ENCODE measurements at regions not wholly inside any gene's neighbourhood (a gene's known extent, or its start where the extent isn't known, plus 50 kb on each side); places are given as distances from the start of the nearest gene placed in this dataset.
"Not testable (repeated sequence)": the region's sequence is repeated elsewhere in the genome, so short reads cannot be mapped to it uniquely, and the experiment has no call there.

- not testable (repeated sequence) for DNase-seq
Observed at GRCh38 chr11:33971530-33971929, 79.7 kb upstream of the LMO2 start.

- DNase-seq, result peak in 27 of 56 donors; percentile 1 to 47 (median 9)
Observed at GRCh38 chr11:33970984-33971466, 79.1 kb upstream of the LMO2 start.

DNA sequence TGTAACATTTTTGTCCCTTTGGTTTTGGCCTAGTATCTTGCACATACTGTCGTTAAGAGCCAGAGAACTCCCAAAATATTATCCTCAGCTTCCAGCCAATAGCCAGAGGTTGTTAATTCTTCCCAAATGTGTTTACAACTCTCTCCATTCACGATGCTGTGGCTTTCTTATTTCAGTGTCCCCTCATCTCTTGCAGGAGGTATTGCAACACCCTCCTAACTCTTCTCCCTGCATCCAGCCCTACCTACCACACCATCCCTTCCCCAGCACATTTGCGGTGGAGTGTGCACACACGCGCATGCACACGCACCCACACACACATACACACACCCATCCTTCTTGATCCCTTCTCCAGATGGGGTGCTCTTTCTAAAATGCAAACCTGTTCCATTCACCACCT lies 75.6 kb upstream of the LMO2 start:
- no peak for DNase-seq

DNA sequence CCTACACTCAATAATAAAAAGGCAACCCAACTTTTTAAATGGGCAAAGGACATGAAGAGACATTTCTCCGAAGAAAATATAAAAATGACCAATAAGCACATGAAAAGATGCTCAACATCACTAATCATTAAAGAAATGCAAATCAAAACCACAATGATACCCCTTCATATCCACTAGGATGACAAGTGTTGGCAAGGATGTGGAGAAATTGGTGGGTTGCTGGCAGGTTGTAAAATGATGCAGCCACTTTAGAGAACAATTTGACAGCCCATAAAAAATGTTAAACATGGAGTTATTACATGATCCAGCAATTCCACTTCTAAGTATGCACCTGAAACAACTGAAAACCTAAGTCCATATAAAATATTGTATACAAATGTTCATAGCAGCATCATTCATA lies 73.2 kb upstream of the LMO2 start:
- DNase-seq, result no peak

DNA sequence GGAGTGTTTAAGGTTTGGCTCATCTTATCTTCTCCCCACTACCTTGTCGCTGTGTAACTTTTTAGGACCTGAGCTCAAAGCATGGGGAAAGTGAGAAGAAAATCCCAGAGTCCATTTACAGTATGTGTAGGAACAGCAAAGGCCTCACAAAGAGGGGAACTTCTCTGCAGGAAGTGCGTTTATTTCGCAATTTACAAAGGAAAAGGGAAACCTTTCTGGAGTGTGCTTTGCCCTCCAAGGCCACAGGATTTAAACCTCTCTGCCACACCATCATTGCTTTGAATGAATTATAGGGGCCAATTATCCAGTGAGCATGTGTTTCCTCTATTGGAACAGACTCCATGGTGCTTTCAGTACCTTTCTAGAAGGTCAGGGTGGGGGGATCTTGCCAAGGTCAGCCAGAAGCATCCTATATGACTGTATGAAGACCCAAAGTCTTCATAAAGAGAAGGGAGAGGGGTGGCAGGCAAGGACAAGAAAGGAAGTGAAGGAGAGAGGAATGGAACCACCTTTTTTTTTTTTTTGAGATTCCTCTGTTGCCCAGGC lies 68.1 kb upstream of the LMO2 start:
- DNase-seq, result no peak

- no peak for DNase-seq
Observed at GRCh38 chr11:33957304-33957917, 65.5 kb upstream of the LMO2 start.

- DNase-seq, result no peak
Observed at GRCh38 chr11:33956611-33957010, 64.7 kb upstream of the LMO2 start.

- no peak for DNase-seq
Observed at GRCh38 chr11:33953289-33953688, 61.4 kb upstream of the LMO2 start.

GRCh38 chr11:33952805-33953204 lies 60.9 kb upstream of the LMO2 start:
- DNase-seq, result no peak

- peak in 23 of 56 donors; percentile 8 to 64 (median 25) for DNase-seq
Observed at GRCh38 chr11:33949252-33949913, 57.5 kb upstream of the LMO2 start.

GRCh38 chr11:33948494-33948893 lies 56.6 kb upstream of the LMO2 start:
- no peak for DNase-seq

- not testable (repeated sequence) for DNase-seq
Observed at GRCh38 chr11:33947918-33948317, 56.0 kb upstream of the LMO2 start.

GRCh38 chr11:33946930-33947329 lies 55.1 kb upstream of the LMO2 start:
- DNase-seq, result no peak

GRCh38 chr11:33945481-33946268 lies 53.8 kb upstream of the LMO2 start:
- DNase-seq, result no peak

- no peak for DNase-seq
Observed at GRCh38 chr11:33944693-33945424, 53.0 kb upstream of the LMO2 start.

GRCh38 chr11:33944345-33944692 lies 52.4 kb upstream of the LMO2 start:
- DNase-seq, result no peak

- peak in 13 of 56 donors; percentile 1 to 55 (median 12) for DNase-seq
Observed at GRCh38 chr11:33942954-33943353, 51.1 kb upstream of the LMO2 start.

- no peak for DNase-seq
Observed at GRCh38 chr11:33941637-33942160, 49.8 kb upstream of the LMO2 start.

Measured in amygdala (tissue), 56 donors.